GM04504 (cell line): ENCODE measurements at regions not wholly inside any gene's neighbourhood (a gene's known extent, or its start where the extent isn't known, plus 50 kb on each side); places are given as distances from the start of the nearest gene placed in this dataset.
A peak's percentile ranks its signal among the peaks of the same experiment; 100 is the strongest.

Experiments
- DNase-seq: peaks from one replicate; pipeline ENCODE4 v3.0.0-alpha.2; 2012; ENCODE audit warnings: low read depth

- no peak for DNase-seq
Observed at GRCh38 chr10:29158066-29158465, 130.8 kb upstream of the LYZL1 start.

GRCh38 chr10:29160150-29160617 is 128.7 kb upstream of the LYZL1 start:
- peak; percentile 70 for DNase-seq

GRCh38 chr10:29163746-29164145 is 125.1 kb upstream of the LYZL1 start:
- peak; percentile 56 for DNase-seq

- no peak for DNase-seq
Observed at GRCh38 chr10:29166713-29167112, 122.2 kb upstream of the LYZL1 start.

- no peak for DNase-seq
Observed at GRCh38 chr10:29169021-29169420, 119.8 kb upstream of the LYZL1 start.

GRCh38 chr10:29171717-29172116 is 117.2 kb upstream of the LYZL1 start:
- DNase-seq, result no peak

- no peak for DNase-seq
Observed at GRCh38 chr10:29174389-29174788, 114.5 kb upstream of the LYZL1 start.

- no peak for DNase-seq
Observed at GRCh38 chr10:29176845-29177832, 111.7 kb upstream of the LYZL1 start.

- peak; percentile 15 for DNase-seq
Observed at GRCh38 chr10:29181936-29182335, 106.9 kb upstream of the LYZL1 start.

GRCh38 chr10:29183301-29183945 is 105.4 kb upstream of the LYZL1 start:
- DNase-seq, result no peak

- DNase-seq, result no peak
Observed at GRCh38 chr10:29184205-29185000, 104.5 kb upstream of the LYZL1 start.

GRCh38 chr10:29185050-29185449 is 103.8 kb upstream of the LYZL1 start:
- no peak for DNase-seq

- DNase-seq, result no peak
Observed at GRCh38 chr10:29186221-29186620, 102.6 kb upstream of the LYZL1 start.

- peak; percentile 71 for DNase-seq
Observed at GRCh38 chr10:29189256-29189655, 99.6 kb upstream of the LYZL1 start.

- DNase-seq, result no peak
Observed at GRCh38 chr10:29191674-29192073, 97.2 kb upstream of the LYZL1 start.

- DNase-seq, result no peak
Observed at GRCh38 chr10:29199339-29199738, 89.5 kb upstream of the LYZL1 start.

GRCh38 chr10:29199941-29200679 is 88.8 kb upstream of the LYZL1 start:
- DNase-seq, result no peak

- no peak for DNase-seq
Observed at GRCh38 chr10:29202386-29202940, 86.4 kb upstream of the LYZL1 start.

- no peak for DNase-seq
Observed at GRCh38 chr10:29203432-29203831, 85.4 kb upstream of the LYZL1 start.

- DNase-seq, result no peak
Observed at GRCh38 chr10:29204070-29204800, 84.6 kb upstream of the LYZL1 start.

GRCh38 chr10:29205787-29206186 is 83.1 kb upstream of the LYZL1 start:
- DNase-seq, result no peak
